ENCODE measurements at regions not wholly inside any gene's neighbourhood (a gene's known extent, or its start where the extent isn't known, plus 50 kb on each side); places are given as distances from the start of the nearest gene placed in this dataset.

DNA sequence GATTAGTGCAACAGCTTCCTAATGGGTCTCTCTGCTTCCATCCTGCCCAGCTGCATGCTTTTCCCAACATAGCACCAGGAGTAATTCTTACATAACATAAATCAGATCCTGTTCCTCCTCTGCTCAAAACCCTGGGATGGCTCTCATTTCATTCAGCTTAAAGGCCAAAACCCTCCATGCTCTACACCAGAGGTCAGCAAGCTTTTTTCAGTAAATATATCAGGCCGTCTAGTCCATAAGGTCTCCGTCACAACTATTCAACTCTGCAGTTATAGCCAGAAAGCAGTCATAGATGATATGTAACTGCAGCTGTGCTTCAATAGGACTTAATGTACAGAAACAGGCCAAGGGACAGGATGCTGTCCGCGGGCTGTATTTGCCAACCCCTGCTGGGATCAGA lies 202.8 kb upstream of the UBE2E2 start:
- TF ChIP-seq CHD2 (IDR thresholded peaks at IDR 0.05; ENCODE audit: low read length, partially characterized antibody) (no peak), MXI1 (IDR thresholded peaks at IDR 0.05; ENCODE audit: low read depth, low read length) (no peak), EZH2phosphoT487 (IDR thresholded peaks at IDR 0.05; ENCODE audit: borderline replicate concordance, low read depth) (no peak), POLR2AphosphoS5 (IDR thresholded peaks at IDR 0.05; ENCODE audit: low read depth, low read length) (no peak), RFX5 (IDR thresholded peaks at IDR 0.05; ENCODE audit: low read length) (no peak), FOXM1 (IDR thresholded peaks at IDR 0.05; ENCODE audit: low read depth) (no peak), NRF1 (IDR thresholded peaks at IDR 0.05; ENCODE audit: low read depth, low read length) (no peak), YY1 (IDR thresholded peaks at IDR 0.05; ENCODE audit: low read depth) (no peak), TAF1 (IDR thresholded peaks at IDR 0.05; ENCODE audit: borderline replicate concordance, low read depth, low read length) (no peak), SIN3A (IDR thresholded peaks at IDR 0.05; ENCODE audit: borderline replicate concordance, low read depth, low read length) (no peak), RAD21 (IDR thresholded peaks at IDR 0.05; ENCODE audit: low read length) (no peak)
- TF ChIP-seq, protein P1, sequence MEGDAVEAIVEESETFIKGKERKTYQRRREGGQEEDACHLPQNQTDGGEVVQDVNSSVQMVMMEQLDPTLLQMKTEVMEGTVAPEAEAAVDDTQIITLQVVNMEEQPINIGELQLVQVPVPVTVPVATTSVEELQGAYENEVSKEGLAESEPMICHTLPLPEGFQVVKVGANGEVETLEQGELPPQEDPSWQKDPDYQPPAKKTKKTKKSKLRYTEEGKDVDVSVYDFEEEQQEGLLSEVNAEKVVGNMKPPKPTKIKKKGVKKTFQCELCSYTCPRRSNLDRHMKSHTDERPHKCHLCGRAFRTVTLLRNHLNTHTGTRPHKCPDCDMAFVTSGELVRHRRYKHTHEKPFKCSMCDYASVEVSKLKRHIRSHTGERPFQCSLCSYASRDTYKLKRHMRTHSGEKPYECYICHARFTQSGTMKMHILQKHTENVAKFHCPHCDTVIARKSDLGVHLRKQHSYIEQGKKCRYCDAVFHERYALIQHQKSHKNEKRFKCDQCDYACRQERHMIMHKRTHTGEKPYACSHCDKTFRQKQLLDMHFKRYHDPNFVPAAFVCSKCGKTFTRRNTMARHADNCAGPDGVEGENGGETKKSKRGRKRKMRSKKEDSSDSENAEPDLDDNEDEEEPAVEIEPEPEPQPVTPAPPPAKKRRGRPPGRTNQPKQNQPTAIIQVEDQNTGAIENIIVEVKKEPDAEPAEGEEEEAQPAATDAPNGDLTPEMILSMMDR (IDR thresholded peaks at IDR 0.05) = no peak
- TF ChIP-seq, protein P2, sequence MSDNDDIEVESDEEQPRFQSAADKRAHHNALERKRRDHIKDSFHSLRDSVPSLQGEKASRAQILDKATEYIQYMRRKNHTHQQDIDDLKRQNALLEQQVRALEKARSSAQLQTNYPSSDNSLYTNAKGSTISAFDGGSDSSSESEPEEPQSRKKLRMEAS (IDR thresholded peaks at IDR 0.05; ENCODE audit: low read depth) = no peak
- TF ChIP-seq, protein P3, sequence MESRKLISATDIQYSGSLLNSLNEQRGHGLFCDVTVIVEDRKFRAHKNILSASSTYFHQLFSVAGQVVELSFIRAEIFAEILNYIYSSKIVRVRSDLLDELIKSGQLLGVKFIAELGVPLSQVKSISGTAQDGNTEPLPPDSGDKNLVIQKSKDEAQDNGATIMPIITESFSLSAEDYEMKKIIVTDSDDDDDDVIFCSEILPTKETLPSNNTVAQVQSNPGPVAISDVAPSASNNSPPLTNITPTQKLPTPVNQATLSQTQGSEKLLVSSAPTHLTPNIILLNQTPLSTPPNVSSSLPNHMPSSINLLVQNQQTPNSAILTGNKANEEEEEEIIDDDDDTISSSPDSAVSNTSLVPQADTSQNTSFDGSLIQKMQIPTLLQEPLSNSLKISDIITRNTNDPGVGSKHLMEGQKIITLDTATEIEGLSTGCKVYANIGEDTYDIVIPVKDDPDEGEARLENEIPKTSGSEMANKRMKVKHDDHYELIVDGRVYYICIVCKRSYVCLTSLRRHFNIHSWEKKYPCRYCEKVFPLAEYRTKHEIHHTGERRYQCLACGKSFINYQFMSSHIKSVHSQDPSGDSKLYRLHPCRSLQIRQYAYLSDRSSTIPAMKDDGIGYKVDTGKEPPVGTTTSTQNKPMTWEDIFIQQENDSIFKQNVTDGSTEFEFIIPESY (IDR thresholded peaks at IDR 0.05; ENCODE audit: borderline replicate concordance, low read depth) = no peak

Measured in SK-N-SH (cell line).